RWPE2 (cell line): ENCODE measurements at regions not wholly inside any gene's neighbourhood (a gene's known extent, or its start where the extent isn't known, plus 50 kb on each side); places are given as distances from the start of the nearest gene placed in this dataset.

ENCODE experiments used
- ATAC-seq: fragments of 200-7000 bp; cut with Tn5 transposase; 3 replicates; pipeline ENCODE4 v1.9.1; 2021; ENCODE audit warnings: low read depth
- DNase-seq: peaks from one replicate; pipeline ENCODE4 v3.0.0-alpha.2; 2020; ENCODE audit warnings: low spot score
- H3K27ac ChIP-seq: fragments of 450-650 bp; 2 replicates; pipeline ENCODE4 v1.5.1; 2017; ENCODE audit warnings: mild to moderate bottlenecking; ENCODE audit not compliant: poor library complexity, severe bottlenecking
- H3K27me3 ChIP-seq: fragments of 250-450 bp; sonication (Bioruptor Pico); 2 replicates; pipeline ENCODE4 v1.5.1; 2021; ENCODE audit warnings: mild to moderate bottlenecking, moderate library complexity; ENCODE audit not compliant: insufficient read depth, poor library complexity, severe bottlenecking
- H3K36me3 ChIP-seq: fragments of 250-450 bp; sonication (Bioruptor Pico); 2 replicates; pipeline ENCODE4 v1.5.1; 2020; ENCODE audit warnings: low read depth, mild to moderate bottlenecking, moderate library complexity
- H3K4me1 ChIP-seq: fragments of 250-450 bp; sonication (Bioruptor Pico); 2 replicates; pipeline ENCODE4 v1.5.1; 2021; ENCODE audit warnings: mild to moderate bottlenecking, moderate library complexity; ENCODE audit not compliant: insufficient read depth, poor library complexity, severe bottlenecking
- H3K4me3 ChIP-seq: fragments of 250-450 bp; sonication (Bioruptor Pico); 2 replicates; pipeline ENCODE4 v1.5.1; 2021; ENCODE audit warnings: mild to moderate bottlenecking, moderate library complexity; ENCODE audit not compliant: severe bottlenecking
- H3K9me3 ChIP-seq: fragments of 250-450 bp; sonication (Bioruptor Pico); 2 replicates; pipeline ENCODE4 v1.5.1; 2021; ENCODE audit warnings: mild to moderate bottlenecking, moderate library complexity; ENCODE audit not compliant: severe bottlenecking
- CTCF ChIP-seq: fragments of 450-650 bp; IDR thresholded peaks from one replicate; pipeline ENCODE4 v1.5.1; 2017; ENCODE audit warnings: mild to moderate bottlenecking, moderate library complexity; ENCODE audit not compliant: poor library complexity, severe bottlenecking

DNA sequence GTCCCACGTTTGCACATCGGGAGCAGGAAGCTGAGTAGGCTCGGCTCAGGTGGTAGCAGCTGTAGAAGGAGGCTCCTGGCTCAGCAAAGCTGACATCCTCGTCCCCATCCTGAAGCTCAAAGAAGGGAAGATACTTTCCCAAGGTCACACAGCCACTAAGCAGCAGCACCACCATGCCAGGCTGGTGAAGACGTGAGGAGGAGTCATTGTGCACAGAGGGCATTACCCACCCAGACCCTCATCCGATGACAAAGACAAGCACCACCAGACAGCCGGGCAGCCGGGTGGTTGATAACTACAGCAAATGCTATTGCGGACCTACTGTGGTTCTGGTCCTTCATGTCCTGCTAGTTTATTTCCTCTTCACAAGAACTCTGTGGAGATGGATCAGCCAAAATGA is 186.9 kb downstream of the MATN1 start:
- no peak for DNase-seq
- TF ChIP-seq CTCF = no peak
- no peaks in the 10 kb centered on the region for H3K9me3 ChIP-seq
- H3K4me1 ChIP-seq = no peaks in the 10 kb centered on the region
- ATAC-seq = no peak
- no peak overlapping the region for H3K4me3 ChIP-seq
- H3K36me3 ChIP-seq = no peaks in the 10 kb centered on the region
- no peak overlapping the region for H3K27ac ChIP-seq
- H3K27me3 ChIP-seq = no peaks in the 10 kb centered on the region

DNA sequence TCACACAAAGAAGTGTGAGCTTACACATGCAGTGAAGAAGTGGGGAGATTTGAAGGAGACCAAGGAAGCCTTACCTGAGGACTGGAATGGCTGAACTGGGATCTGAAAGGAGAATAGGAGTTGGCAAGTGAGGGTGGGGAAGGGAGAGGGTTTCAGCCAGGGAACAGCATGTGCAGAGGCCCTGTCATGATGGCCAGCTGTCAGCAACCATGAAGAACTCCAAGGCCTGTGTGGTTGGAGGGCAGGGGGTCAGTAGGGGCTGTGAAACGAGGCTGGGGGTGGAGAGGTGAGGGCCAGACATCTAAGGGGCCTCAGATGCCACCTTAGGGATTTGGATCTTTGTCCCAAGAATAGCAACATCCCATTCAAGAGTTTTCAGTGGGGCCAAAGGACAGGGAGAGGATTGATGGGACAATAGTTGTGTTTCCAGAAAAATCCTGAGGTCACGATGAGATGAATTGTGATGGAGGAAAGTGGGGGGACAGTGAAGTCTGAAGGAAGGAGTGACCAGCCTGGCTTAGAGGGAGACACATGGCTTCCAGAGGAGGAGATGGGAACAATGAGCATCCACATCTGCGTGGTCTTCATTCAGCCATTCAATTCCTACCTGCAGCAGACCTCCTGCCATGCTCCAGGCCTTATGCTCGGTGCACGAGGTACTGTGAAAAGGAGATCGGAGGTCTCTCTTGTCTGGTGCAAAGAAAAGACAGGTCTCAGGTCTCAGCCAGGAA is 187.6 kb downstream of the MATN1 start:
- Histone ChIP-seq H3K27ac (no peak overlapping the region), H3K36me3 (no peaks in the 10 kb centered on the region), H3K9me3 (no peaks in the 10 kb centered on the region), H3K4me3 (no peak overlapping the region), H3K4me1 (no peaks in the 10 kb centered on the region), H3K27me3 (no peaks in the 10 kb centered on the region)
- TF ChIP-seq CTCF = no peak
- no peak for ATAC-seq
- DNase-seq = no peak

GRCh38 chr1:30534551-30534940 is 188.8 kb downstream of the MATN1 start:
- H3K9me3 ChIP-seq = no peaks in the 10 kb centered on the region
- no peaks in the 10 kb centered on the region for H3K27me3 ChIP-seq
- no peaks in the 10 kb centered on the region for H3K4me1 ChIP-seq
- no peak for DNase-seq
- no peaks in the 10 kb centered on the region for H3K36me3 ChIP-seq
- H3K27ac ChIP-seq = no peak overlapping the region
- H3K4me3 ChIP-seq = no peak overlapping the region
- no peak for TF ChIP-seq CTCF
- ATAC-seq = no peak

- DNase-seq = no peak
- H3K4me3 ChIP-seq = no peak overlapping the region
- no peak overlapping the region for H3K27ac ChIP-seq
- no peak for ATAC-seq
- no peaks in the 10 kb centered on the region for H3K36me3 ChIP-seq
- no peak for TF ChIP-seq CTCF
- H3K9me3 ChIP-seq = no peaks in the 10 kb centered on the region
- no peaks in the 10 kb centered on the region for H3K27me3 ChIP-seq
- no peaks in the 10 kb centered on the region for H3K4me1 ChIP-seq
These were observed 189.4 kb downstream of the MATN1 start for GRCh38 chr1:30533796-30534550.

- H3K27ac ChIP-seq = no peak overlapping the region
- no peak for DNase-seq
- H3K9me3 ChIP-seq = no peaks in the 10 kb centered on the region
- no peak overlapping the region for H3K4me3 ChIP-seq
- no peaks in the 10 kb centered on the region for H3K4me1 ChIP-seq
- TF ChIP-seq CTCF = no peak
- no peaks in the 10 kb centered on the region for H3K36me3 ChIP-seq
- no peaks in the 10 kb centered on the region for H3K27me3 ChIP-seq
- ATAC-seq = no peak
These were observed 190.2 kb downstream of the MATN1 start for GRCh38 chr1:30533141-30533540.
